Gastroesophageal sphincter (tissue), 3 donors: ENCODE measurements at regions not wholly inside any gene's neighbourhood (a gene's known extent, or its start where the extent isn't known, plus 50 kb on each side); places are given as distances from the start of the nearest gene placed in this dataset.

ENCODE experiments used
- CTCF ChIP-seq, 4 experiments: fragments of 200-600 bp in 2 of 4; fragments of 450-650 bp in 2 of 4; sonication (generic) in 1 of 4; IDR thresholded peaks; one replicate each; pipeline ENCODE4 v1.5.1; 2017 to 2019; ENCODE audit warnings: antibody characterized with exemption in 4 of 4, mild to moderate bottlenecking in 2 of 4, moderate library complexity in 2 of 4
- POLR2A ChIP-seq, 2 donors: fragments of 450-650 bp; IDR thresholded peaks; one replicate each; pipeline ENCODE4 v1.6.1; 2017; ENCODE audit warnings: antibody characterized with exemption in 2 of 2, mild to moderate bottlenecking in 2 of 2, moderate library complexity in 1 of 2

- no peak for TF ChIP-seq POLR2A (IDR thresholded peaks at IDR 0.05)
- no peak for TF ChIP-seq CTCF (IDR thresholded peaks at IDR 0.05)
These were observed 93.5 kb downstream of the MYEOV start for GRCh38 chr11:69387409-69387885.
